ENCODE measurements at regions not wholly inside any gene's neighbourhood (a gene's known extent, or its start where the extent isn't known, plus 50 kb on each side); places are given as distances from the start of the nearest gene placed in this dataset.

DNA sequence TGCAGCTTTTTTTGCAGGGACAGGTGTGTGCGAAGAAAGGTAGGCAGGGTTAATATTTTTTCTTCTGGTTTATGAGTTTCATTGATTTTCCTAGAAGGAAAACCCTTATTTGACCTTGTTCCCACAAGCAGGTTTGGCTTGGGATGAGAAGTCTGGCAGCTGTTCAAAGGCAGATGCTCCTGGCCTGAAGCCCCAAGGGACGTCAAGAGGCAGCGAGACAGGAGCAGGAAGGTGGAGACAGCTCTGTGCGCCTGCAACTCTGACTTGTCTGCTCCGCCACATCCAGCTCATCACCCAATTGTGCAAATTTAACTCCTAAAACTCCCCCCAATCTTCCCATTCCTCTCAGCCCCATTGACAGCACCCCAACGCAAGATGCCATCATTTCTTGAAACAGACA lies 136.8 kb upstream of the XYLT1 start:
- Histone ChIP-seq H3K27ac (ENCODE audit: extremely low read length, insufficient read depth, low read length) (no peak overlapping the region), H2AFZ (ENCODE audit: low read length) (no peak overlapping the region), H3K4me3 (replicated peaks in 1 of 3; ENCODE audit: insufficient read depth in 1 of 3, low read depth in 2 of 3, low read length in 3 of 3) (no peak overlapping the region), H3K36me3 (replicated peaks in 1 of 2; ENCODE audit: control insufficient read depth in 1 of 2, insufficient read depth in 2 of 2, low read length in 2 of 2) (no peaks in the 10 kb centered on the region), H3K9me3 (ENCODE audit: low read length) (no peaks in the 10 kb centered on the region), H4K20me1 (ENCODE audit: insufficient read depth, low read length) (no peaks in the 10 kb centered on the region), H3K27me3 (ENCODE audit: control insufficient read depth in 1 of 2, insufficient read depth in 2 of 2, low read length in 2 of 2) (no peaks in the 10 kb centered on the region; a peak in 1 of 5 replicates), H3K79me2 (ENCODE audit: insufficient read depth, low read length) (no peaks in the 10 kb centered on the region), H3K4me2 (ENCODE audit: low read depth, low read length) (no peak overlapping the region), H3K4me1 (ENCODE audit: insufficient read depth, low read length) (no peaks in the 10 kb centered on the region), H3K9ac (ENCODE audit: insufficient read depth, low read depth, low read length) (no peak overlapping the region)
- intact Hi-C loops (cut with micrococcal nuclease; ENCODE audit: unreplicated experiment) = no loop called here
- 6% methylated on average over 6 of the region's 6 CpGs for WGBS (ENCODE audit: low lambda C conversion rate)
- in situ Hi-C loops (cut with HindIII; ENCODE audit: extremely low pct_ligation_motif_present, low pct_unique_long_range_greater_than_20kb) = no loop called here
- DNase-seq (ENCODE audit: low spot score) (no peak), ATAC-seq (no peak), FAIRE-seq (no peak)
- no peak for TF ChIP-seq SOX5 (CRISPR knock-in tag; IDR thresholded peaks at IDR 0.05; ENCODE audit: borderline replicate concordance)
- TF ChIP-seq, protein P1, sequence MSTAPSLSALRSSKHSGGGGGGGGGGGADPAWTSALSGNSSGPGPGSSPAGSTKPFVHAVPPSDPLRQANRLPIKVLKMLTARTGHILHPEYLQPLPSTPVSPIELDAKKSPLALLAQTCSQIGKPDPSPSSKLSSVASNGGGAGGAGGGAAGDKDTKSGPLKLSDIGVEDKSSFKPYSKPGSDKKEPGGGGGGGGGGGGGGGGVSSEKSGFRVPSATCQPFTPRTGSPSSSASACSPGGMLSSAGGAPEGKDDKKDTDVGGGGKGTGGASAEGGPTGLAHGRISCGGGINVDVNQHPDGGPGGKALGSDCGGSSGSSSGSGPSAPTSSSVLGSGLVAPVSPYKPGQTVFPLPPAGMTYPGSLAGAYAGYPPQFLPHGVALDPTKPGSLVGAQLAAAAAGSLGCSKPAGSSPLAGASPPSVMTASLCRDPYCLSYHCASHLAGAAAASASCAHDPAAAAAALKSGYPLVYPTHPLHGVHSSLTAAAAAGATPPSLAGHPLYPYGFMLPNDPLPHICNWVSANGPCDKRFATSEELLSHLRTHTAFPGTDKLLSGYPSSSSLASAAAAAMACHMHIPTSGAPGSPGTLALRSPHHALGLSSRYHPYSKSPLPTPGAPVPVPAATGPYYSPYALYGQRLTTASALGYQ (CRISPR knock-in tag; IDR thresholded peaks at IDR 0.05) = no peak
- TF ChIP-seq ZNF143 (CRISPR knock-in tag; IDR thresholded peaks at IDR 0.05) = no peak
- TF ChIP-seq, protein P2, sequence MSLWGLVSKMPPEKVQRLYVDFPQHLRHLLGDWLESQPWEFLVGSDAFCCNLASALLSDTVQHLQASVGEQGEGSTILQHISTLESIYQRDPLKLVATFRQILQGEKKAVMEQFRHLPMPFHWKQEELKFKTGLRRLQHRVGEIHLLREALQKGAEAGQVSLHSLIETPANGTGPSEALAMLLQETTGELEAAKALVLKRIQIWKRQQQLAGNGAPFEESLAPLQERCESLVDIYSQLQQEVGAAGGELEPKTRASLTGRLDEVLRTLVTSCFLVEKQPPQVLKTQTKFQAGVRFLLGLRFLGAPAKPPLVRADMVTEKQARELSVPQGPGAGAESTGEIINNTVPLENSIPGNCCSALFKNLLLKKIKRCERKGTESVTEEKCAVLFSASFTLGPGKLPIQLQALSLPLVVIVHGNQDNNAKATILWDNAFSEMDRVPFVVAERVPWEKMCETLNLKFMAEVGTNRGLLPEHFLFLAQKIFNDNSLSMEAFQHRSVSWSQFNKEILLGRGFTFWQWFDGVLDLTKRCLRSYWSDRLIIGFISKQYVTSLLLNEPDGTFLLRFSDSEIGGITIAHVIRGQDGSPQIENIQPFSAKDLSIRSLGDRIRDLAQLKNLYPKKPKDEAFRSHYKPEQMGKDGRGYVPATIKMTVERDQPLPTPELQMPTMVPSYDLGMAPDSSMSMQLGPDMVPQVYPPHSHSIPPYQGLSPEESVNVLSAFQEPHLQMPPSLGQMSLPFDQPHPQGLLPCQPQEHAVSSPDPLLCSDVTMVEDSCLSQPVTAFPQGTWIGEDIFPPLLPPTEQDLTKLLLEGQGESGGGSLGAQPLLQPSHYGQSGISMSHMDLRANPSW (CRISPR knock-in tag; IDR thresholded peaks at IDR 0.05; ENCODE audit: borderline replicate concordance) = no peak
- TF ChIP-seq, protein P3, sequence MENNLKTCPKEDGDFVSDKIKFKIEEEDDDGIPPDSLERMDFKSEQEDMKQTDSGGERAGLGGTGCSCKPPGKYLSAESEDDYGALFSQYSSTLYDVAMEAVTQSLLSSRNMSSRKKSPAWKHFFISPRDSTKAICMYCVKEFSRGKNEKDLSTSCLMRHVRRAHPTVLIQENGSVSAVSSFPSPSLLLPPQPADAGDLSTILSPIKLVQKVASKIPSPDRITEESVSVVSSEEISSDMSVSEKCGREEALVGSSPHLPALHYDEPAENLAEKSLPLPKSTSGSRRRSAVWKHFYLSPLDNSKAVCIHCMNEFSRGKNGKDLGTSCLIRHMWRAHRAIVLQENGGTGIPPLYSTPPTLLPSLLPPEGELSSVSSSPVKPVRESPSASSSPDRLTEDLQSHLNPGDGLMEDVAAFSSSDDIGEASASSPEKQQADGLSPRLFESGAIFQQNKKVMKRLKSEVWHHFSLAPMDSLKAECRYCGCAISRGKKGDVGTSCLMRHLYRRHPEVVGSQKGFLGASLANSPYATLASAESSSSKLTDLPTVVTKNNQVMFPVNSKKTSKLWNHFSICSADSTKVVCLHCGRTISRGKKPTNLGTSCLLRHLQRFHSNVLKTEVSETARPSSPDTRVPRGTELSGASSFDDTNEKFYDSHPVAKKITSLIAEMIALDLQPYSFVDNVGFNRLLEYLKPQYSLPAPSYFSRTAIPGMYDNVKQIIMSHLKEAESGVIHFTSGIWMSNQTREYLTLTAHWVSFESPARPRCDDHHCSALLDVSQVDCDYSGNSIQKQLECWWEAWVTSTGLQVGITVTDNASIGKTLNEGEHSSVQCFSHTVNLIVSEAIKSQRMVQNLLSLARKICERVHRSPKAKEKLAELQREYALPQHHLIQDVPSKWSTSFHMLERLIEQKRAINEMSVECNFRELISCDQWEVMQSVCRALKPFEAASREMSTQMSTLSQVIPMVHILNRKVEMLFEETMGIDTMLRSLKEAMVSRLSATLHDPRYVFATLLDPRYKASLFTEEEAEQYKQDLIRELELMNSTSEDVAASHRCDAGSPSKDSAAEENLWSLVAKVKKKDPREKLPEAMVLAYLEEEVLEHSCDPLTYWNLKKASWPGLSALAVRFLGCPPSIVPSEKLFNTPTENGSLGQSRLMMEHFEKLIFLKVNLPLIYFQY (CRISPR knock-in tag; IDR thresholded peaks at IDR 0.05; ENCODE audit: borderline replicate concordance) = no peak
- no peak for TF ChIP-seq ZSCAN22 (CRISPR knock-in tag; IDR thresholded peaks at IDR 0.05)
- TF ChIP-seq SP2 (CRISPR knock-in tag; IDR thresholded peaks at IDR 0.05) = no peak
- TF ChIP-seq MED13 (CRISPR knock-in tag; IDR thresholded peaks at IDR 0.05) = no peak
- TF ChIP-seq, protein P4, sequence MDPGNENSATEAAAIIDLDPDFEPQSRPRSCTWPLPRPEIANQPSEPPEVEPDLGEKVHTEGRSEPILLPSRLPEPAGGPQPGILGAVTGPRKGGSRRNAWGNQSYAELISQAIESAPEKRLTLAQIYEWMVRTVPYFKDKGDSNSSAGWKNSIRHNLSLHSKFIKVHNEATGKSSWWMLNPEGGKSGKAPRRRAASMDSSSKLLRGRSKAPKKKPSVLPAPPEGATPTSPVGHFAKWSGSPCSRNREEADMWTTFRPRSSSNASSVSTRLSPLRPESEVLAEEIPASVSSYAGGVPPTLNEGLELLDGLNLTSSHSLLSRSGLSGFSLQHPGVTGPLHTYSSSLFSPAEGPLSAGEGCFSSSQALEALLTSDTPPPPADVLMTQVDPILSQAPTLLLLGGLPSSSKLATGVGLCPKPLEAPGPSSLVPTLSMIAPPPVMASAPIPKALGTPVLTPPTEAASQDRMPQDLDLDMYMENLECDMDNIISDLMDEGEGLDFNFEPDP (CRISPR knock-in tag; conservative IDR thresholded peaks at IDR 0.05) = no peak
- TF ChIP-seq LCORL (IDR thresholded peaks at IDR 0.05) = no peak
- no peak for TF ChIP-seq LCORL (CRISPR knock-in tag; IDR thresholded peaks at IDR 0.05)
- no peak for TF ChIP-seq JARID2 (CRISPR knock-in tag; IDR thresholded peaks at IDR 0.05; ENCODE audit: insufficient replicate concordance)
- TF ChIP-seq SRF (IDR thresholded peaks at IDR 0.05; ENCODE audit: low read depth, low read length) = no peak
- TF ChIP-seq ATAD3A (CRISPR knock-in tag; IDR thresholded peaks at IDR 0.05) = no peak
- ChIA-PET POLR2A (no interaction called here), CTCF (ENCODE audit: low intra/inter-chr PET ratio, low total read pairs) (no interaction called here)
- no TSS peak for BruUV-seq (replicated peaks)

All from HepG2 (cell line).